ENCODE measurements at regions not wholly inside any gene's neighbourhood (a gene's known extent, or its start where the extent isn't known, plus 50 kb on each side); places are given as distances from the start of the nearest gene placed in this dataset.

GRCh38 chr9:32220750-32221149, 163.7 kb upstream of the ACO1 start:
- Mint-ChIP-seq H3K27me3 (no peaks in the 10 kb centered on the region), H3K4me1 (ENCODE audit: low read depth in 2 of 2) (no peaks in the 10 kb centered on the region), H3K27ac (no peak overlapping the region), H3K9me3 (peaks cover 4% of the 10 kb centered on the region), H3K4me3 (no peak overlapping the region), H3K36me3 (no peaks in the 10 kb centered on the region)
- DNase-seq (ENCODE audit: low spot score) = no peak
- ATAC-seq = no peak

DNA sequence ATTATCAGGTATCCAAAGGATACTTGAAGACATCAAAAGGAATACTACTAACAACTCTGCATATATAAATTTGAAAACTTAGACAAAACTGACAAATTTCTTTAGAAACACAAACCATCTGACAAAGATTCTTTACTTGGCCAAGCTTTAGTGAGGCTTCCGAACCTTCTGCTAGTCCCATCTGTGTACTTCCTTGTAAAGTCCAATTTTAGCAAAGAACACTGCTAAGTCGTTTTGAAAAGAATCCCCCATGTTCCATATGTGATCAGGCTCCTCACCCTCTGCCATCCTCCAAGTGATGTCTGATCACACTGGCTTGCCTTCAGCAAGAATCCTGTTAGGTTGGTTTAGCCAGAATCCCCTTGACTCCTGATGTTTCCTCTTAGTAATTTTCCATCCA, 150.0 kb upstream of the ACO1 start:
- DNase-seq (ENCODE audit: low spot score) (no peak), ATAC-seq (no peak)
- H3K9me3 Mint-ChIP-seq = peaks cover 7% of the 10 kb centered on the region
- H3K27me3 Mint-ChIP-seq = no peaks in the 10 kb centered on the region
- no peaks in the 10 kb centered on the region for H3K4me1 Mint-ChIP-seq (ENCODE audit: low read depth in 2 of 2)
- H3K27ac Mint-ChIP-seq = no peak overlapping the region
- H3K36me3 Mint-ChIP-seq = no peaks in the 10 kb centered on the region
- no peak overlapping the region for H3K4me3 Mint-ChIP-seq

DNA sequence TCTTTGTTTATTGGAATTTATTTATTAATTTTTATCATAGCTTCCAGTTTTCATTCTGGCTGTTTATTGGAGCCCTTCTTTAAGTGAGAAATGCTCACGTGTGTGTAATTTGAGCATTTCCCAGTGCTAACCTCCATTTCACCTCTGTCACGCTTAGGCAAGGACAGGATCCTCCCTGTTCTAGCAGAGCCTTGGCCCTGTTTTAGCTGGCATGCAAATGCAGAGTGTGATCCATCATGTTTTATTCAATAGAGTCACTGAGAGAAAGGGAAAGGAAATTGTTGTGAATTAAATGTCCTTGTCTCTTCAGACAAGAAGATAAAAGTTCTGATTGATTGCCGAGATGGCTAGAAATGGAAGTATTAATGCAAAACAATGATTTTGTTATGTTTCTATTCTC, 137.3 kb upstream of the ACO1 start:
- no peak overlapping the region for H3K27ac Mint-ChIP-seq
- ATAC-seq (no peak), DNase-seq (ENCODE audit: low spot score) (no peak)
- H3K4me1 Mint-ChIP-seq (ENCODE audit: low read depth in 2 of 2) = no peaks in the 10 kb centered on the region
- no peaks in the 10 kb centered on the region for H3K36me3 Mint-ChIP-seq
- H3K4me3 Mint-ChIP-seq = no peak overlapping the region
- H3K27me3 Mint-ChIP-seq = no peaks in the 10 kb centered on the region
- H3K9me3 Mint-ChIP-seq = peaks cover 3% of the 10 kb centered on the region

DNA sequence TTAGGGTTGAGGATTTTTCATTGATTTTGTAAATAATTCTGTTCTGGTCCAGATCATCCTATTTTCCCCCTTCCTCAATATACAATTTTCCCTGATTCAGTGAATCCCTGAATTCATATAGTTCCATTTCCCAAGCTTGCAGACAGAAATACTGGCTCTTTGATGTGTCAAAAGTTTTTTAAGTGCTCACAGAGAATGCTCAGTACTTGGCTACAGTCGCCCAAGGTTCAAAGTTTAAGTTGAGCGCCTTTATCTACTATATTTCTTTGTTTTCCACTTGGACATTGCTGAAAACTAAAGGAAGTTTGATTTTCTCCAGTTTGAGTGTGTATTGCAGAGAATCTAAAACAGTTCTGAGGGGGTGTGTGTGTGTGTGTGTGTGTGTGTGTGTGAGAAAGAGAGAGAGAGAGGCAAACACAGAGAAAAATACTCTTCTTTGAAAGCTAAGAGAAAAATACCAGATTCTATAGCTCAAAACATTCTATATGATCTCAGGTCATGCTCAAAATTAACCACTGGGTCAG, 136.2 kb upstream of the ACO1 start:
- Mint-ChIP-seq H3K9me3 (peaks cover 3% of the 10 kb centered on the region), H3K36me3 (no peaks in the 10 kb centered on the region), H3K4me3 (no peak overlapping the region), H3K27ac (no peak overlapping the region), H3K4me1 (ENCODE audit: low read depth in 2 of 2) (no peaks in the 10 kb centered on the region), H3K27me3 (no peaks in the 10 kb centered on the region)
- DNase-seq (ENCODE audit: low spot score) (no peak), ATAC-seq (no peak)

- H3K27me3 Mint-ChIP-seq = no peaks in the 10 kb centered on the region
- H3K36me3 Mint-ChIP-seq = no peaks in the 10 kb centered on the region
- H3K4me3 Mint-ChIP-seq = no peak overlapping the region
- ATAC-seq (no peak), DNase-seq (ENCODE audit: low spot score) (no peak)
- H3K9me3 Mint-ChIP-seq = no peaks in the 10 kb centered on the region
- no peak overlapping the region for H3K27ac Mint-ChIP-seq
- no peaks in the 10 kb centered on the region for H3K4me1 Mint-ChIP-seq (ENCODE audit: low read depth in 2 of 2)
Observed at GRCh38 chr9:32251539-32251938, 132.9 kb upstream of the ACO1 start.

DNA sequence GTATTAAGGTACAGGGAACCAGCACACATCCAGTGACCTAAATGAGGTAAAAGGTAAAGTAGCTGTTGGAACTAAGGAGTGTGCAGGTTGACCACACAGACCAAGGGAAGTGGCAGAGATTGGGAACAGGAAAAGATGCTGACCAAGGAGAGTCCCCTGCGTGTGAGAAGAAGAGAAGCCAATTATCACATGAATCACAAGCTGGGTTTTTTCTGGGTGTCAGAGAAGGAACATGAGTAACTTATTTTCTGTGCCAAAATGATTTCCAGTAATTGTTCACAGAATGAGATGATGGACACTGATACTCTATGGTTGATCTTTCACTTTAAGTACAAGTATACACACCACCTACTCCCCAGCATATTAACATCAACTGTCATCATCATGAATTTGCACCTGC, 130.7 kb upstream of the ACO1 start:
- Mint-ChIP-seq H3K36me3 (no peaks in the 10 kb centered on the region), H3K27me3 (no peaks in the 10 kb centered on the region), H3K27ac (no peak overlapping the region), H3K4me3 (no peak overlapping the region), H3K4me1 (ENCODE audit: low read depth in 2 of 2) (no peaks in the 10 kb centered on the region), H3K9me3 (peaks cover 4% of the 10 kb centered on the region)
- DNase-seq (ENCODE audit: low spot score) = no peak
- no peak for ATAC-seq

DNA sequence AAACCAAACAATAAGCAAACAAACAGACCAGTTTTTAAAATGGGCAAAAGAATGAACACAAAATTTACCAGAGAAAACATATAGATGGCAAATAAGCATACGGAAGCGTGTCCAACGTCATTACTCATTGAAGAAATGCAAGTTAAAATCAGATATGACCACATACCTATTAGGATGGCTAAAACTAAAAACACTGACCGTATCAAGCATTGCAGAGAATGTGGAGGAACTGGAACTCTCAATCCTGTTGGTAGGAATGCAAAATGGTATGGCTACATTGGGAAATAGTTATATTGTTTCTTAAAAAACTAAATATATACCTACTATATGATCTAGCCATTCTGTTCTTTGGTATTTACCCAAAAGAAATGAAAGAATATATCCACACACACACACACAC, 129.4 kb upstream of the ACO1 start:
- Mint-ChIP-seq H3K36me3 (no peaks in the 10 kb centered on the region), H3K27me3 (no peaks in the 10 kb centered on the region), H3K9me3 (peaks cover 4% of the 10 kb centered on the region), H3K4me1 (ENCODE audit: low read depth in 2 of 2) (no peaks in the 10 kb centered on the region), H3K27ac (no peak overlapping the region), H3K4me3 (no peak overlapping the region)
- ATAC-seq (no peak), DNase-seq (ENCODE audit: low spot score) (no peak)

DNA sequence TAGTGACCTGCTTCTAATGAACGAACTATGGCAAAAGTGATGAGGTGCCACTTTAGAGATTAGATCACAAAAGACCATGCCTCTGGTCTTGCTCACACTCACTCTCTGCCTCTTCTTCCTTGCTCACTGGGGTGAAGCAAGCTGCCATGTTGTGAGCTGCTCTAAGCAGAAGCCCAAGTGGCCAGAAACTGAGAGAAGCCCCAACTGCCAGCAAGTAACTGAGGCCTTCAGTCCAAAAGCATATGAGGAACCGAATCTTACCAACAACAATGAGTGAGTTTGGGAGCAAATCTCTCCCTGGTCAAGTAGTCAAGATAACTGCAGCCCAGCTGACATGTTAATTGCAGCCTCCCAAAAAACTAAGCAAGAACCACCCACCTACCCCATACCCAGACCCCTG, 126.0 kb upstream of the ACO1 start:
- Mint-ChIP-seq H3K4me1 (ENCODE audit: low read depth in 2 of 2) (no peaks in the 10 kb centered on the region), H3K27ac (no peak overlapping the region), H3K4me3 (no peak overlapping the region), H3K36me3 (no peaks in the 10 kb centered on the region), H3K9me3 (peaks cover 7% of the 10 kb centered on the region), H3K27me3 (no peaks in the 10 kb centered on the region)
- DNase-seq (ENCODE audit: low spot score) (no peak), ATAC-seq (no peak)

DNA sequence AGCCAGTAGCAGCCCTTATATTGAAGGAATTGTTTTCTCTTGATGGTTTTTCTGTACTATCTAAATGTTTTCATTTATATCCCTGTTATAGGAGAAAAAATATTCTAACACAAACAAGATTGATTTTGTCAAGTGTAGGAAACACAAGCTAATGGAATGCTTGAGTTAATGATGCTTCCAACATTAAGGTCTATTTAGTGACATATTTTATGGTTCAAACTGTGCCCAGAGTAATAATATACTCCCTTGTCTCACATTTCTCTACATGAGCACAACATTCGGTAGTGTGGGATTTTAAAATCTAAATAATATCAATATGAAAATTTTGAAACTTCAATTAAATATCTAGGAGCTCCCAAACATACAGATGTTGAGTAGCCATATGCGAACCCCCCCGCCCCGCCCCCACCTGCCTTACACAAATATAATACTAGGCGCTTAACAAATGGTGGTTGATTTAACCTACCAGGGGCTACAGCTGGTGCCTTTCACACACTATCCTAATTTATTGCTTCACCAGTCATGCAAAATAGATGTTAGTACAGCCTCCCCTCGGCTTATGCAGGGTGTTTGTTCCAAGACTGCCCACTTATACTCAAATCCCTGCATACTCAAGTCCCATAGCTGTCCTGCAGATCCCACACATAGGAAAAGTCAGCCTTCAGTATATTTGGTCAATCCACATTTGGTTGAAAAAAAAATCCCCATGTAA, 124.1 kb upstream of the ACO1 start:
- Mint-ChIP-seq H3K9me3 (peaks cover 7% of the 10 kb centered on the region), H3K4me1 (ENCODE audit: low read depth in 2 of 2) (no peaks in the 10 kb centered on the region), H3K4me3 (no peak overlapping the region), H3K36me3 (no peaks in the 10 kb centered on the region), H3K27me3 (no peaks in the 10 kb centered on the region), H3K27ac (no peak overlapping the region)
- DNase-seq (ENCODE audit: low spot score) (no peak), ATAC-seq (no peak)

GRCh38 chr9:32264170-32264864, 120.1 kb upstream of the ACO1 start:
- Mint-ChIP-seq H3K36me3 (no peaks in the 10 kb centered on the region), H3K27ac (no peak overlapping the region), H3K27me3 (no peaks in the 10 kb centered on the region), H3K9me3 (peaks cover 3% of the 10 kb centered on the region), H3K4me3 (no peak overlapping the region), H3K4me1 (ENCODE audit: low read depth in 2 of 2) (no peaks in the 10 kb centered on the region)
- no peak for ATAC-seq
- DNase-seq (ENCODE audit: low spot score) = no peak

DNA sequence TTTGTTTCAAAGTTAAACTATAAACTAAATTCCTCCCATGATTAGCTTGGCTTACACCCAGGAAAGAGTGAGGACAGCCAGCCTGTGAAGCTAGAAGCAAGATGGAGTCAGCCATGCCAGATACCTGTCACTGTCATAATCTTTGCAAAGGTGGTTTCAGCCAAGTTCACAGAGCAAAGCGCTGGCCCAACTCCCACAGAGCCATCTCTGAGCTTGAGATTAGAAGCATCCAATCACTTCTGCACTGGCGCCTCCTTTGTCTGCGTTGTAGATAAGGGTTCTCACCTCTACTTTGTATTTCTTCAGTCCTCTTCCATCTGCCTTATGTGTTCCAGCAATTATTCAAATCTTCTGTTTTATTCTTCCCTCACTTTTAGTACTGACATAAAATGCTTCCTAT, 119.4 kb upstream of the ACO1 start:
- Mint-ChIP-seq H3K9me3 (peaks cover 3% of the 10 kb centered on the region), H3K4me1 (ENCODE audit: low read depth in 2 of 2) (no peaks in the 10 kb centered on the region), H3K27me3 (no peaks in the 10 kb centered on the region), H3K4me3 (no peak overlapping the region), H3K36me3 (no peaks in the 10 kb centered on the region), H3K27ac (no peak overlapping the region)
- DNase-seq (ENCODE audit: low spot score) (no peak), ATAC-seq (no peak)

- no peaks in the 10 kb centered on the region for H3K4me1 Mint-ChIP-seq (ENCODE audit: low read depth in 2 of 2)
- ATAC-seq (no peak), DNase-seq (ENCODE audit: low spot score) (no peak)
- no peak overlapping the region for H3K4me3 Mint-ChIP-seq
- no peaks in the 10 kb centered on the region for H3K36me3 Mint-ChIP-seq
- peaks cover 10% of the 10 kb centered on the region for H3K9me3 Mint-ChIP-seq
- H3K27ac Mint-ChIP-seq = no peak overlapping the region
- H3K27me3 Mint-ChIP-seq = no peaks in the 10 kb centered on the region
Observed at GRCh38 chr9:32278991-32279390, 105.5 kb upstream of the ACO1 start.

DNA sequence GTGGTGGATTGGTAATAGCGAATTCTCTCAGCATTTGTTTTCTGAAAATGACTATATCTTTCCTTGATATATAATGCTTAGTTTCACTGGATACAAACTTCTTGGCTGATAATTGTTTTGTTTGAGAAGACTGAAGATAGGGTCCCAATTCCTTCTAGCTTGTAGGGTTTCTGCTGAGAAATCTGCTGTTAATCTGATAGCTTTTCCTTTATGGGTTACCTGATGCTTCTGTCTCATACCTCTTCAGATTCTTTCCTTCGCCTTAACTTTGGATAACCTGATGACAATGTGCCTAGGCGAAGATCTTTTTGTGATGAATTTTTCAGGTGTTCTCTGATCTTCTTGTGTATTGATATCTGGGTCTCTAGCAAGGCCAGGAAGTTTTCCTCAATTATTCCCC, 94.7 kb upstream of the ACO1 start:
- ATAC-seq (no peak), DNase-seq (ENCODE audit: low spot score) (no peak)
- Mint-ChIP-seq H3K36me3 (no peaks in the 10 kb centered on the region), H3K27me3 (no peaks in the 10 kb centered on the region), H3K9me3 (peaks cover 10% of the 10 kb centered on the region), H3K27ac (no peak overlapping the region), H3K4me3 (no peak overlapping the region), H3K4me1 (ENCODE audit: low read depth in 2 of 2) (no peaks in the 10 kb centered on the region)

GRCh38 chr9:32291370-32291769, 93.1 kb upstream of the ACO1 start:
- ATAC-seq = no peak

More at GRCh38 chr9:32291370-32291769, 93.1 kb upstream of the ACO1 start:
- H3K27me3 Mint-ChIP-seq = no peaks in the 10 kb centered on the region
- DNase-seq (ENCODE audit: low spot score) = no peak
- no peaks in the 10 kb centered on the region for H3K36me3 Mint-ChIP-seq
- peaks cover 6% of the 10 kb centered on the region for H3K9me3 Mint-ChIP-seq
- H3K27ac Mint-ChIP-seq = no peak overlapping the region
- H3K4me1 Mint-ChIP-seq (ENCODE audit: low read depth in 2 of 2) = no peaks in the 10 kb centered on the region
- no peak overlapping the region for H3K4me3 Mint-ChIP-seq

All from natural killer cell treated with Interleukin-12 subunit alpha and Interleukin-12 subunit beta and Interleukin-15 and Interleukin-18, amount 100 ng/mL, for 72 hours (primary cell).